ENCODE measurements at regions not wholly inside any gene's neighbourhood (a gene's known extent, or its start where the extent isn't known, plus 50 kb on each side); places are given as distances from the start of the nearest gene placed in this dataset.
"Not testable (repeated sequence)": the region's sequence is repeated elsewhere in the genome, so short reads cannot be mapped to it uniquely, and the experiment has no call there.

- H3K36me3 ChIP-seq (ENCODE audit: control insufficient read depth, insufficient read depth, low read length), result no peaks in the 10 kb centered on the region
- no peak overlapping the region for H3K4me3 ChIP-seq (replicated peaks; ENCODE audit: low read depth, low read length)
- no peak for DNase-seq (ENCODE audit: extremely low read depth, insufficient read length)
- TF ChIP-seq CTCF (IDR thresholded peaks at IDR 0.05; ENCODE audit: insufficient read depth, low read length, poor library complexity, severe bottlenecking), result no peak
- H3K27me3 ChIP-seq (replicated peaks; ENCODE audit: control insufficient read depth, insufficient read depth, low read length), result no peaks in the 10 kb centered on the region
These were observed 185.8 kb upstream of the FLRT2 start for GRCh38 chr14:85344171-85344570.

- no peaks in the 10 kb centered on the region for H3K36me3 ChIP-seq (ENCODE audit: control insufficient read depth, insufficient read depth, low read length)
- no peak overlapping the region for H3K4me3 ChIP-seq (replicated peaks; ENCODE audit: low read depth, low read length)
- no peak for DNase-seq (ENCODE audit: extremely low read depth, insufficient read length)
- no peaks in the 10 kb centered on the region for H3K27me3 ChIP-seq (replicated peaks; ENCODE audit: control insufficient read depth, insufficient read depth, low read length)
- no peak for TF ChIP-seq CTCF (IDR thresholded peaks at IDR 0.05; ENCODE audit: insufficient read depth, low read length, poor library complexity, severe bottlenecking)
These were observed 184.9 kb upstream of the FLRT2 start for GRCh38 chr14:85344847-85345570.

- no peaks in the 10 kb centered on the region for H3K27me3 ChIP-seq (replicated peaks; ENCODE audit: control insufficient read depth, insufficient read depth, low read length)
- no peak for DNase-seq (ENCODE audit: extremely low read depth, insufficient read length)
- no peak for TF ChIP-seq CTCF (IDR thresholded peaks at IDR 0.05; ENCODE audit: insufficient read depth, low read length, poor library complexity, severe bottlenecking)
- H3K36me3 ChIP-seq (ENCODE audit: control insufficient read depth, insufficient read depth, low read length), result no peaks in the 10 kb centered on the region
- no peak overlapping the region for H3K4me3 ChIP-seq (replicated peaks; ENCODE audit: low read depth, low read length)
These were observed 179.3 kb upstream of the FLRT2 start for GRCh38 chr14:85350667-85351066.

GRCh38 chr14:85352588-85352987 lies 177.4 kb upstream of the FLRT2 start:
- H3K27me3 ChIP-seq (replicated peaks; ENCODE audit: control insufficient read depth, insufficient read depth, low read length); DNase-seq (ENCODE audit: extremely low read depth, insufficient read length); H3K4me3 ChIP-seq (replicated peaks; ENCODE audit: low read depth, low read length): not testable (repeated sequence)

GRCh38 chr14:85357120-85357519 lies 172.8 kb upstream of the FLRT2 start:
- no peak for TF ChIP-seq CTCF (IDR thresholded peaks at IDR 0.05; ENCODE audit: insufficient read depth, low read length, poor library complexity, severe bottlenecking)

More at GRCh38 chr14:85352588-85352987, 177.4 kb upstream of the FLRT2 start:
- H3K36me3 ChIP-seq (ENCODE audit: control insufficient read depth, insufficient read depth, low read length), result not testable (repeated sequence)

GRCh38 chr14:85358136-85358785 lies 171.7 kb upstream of the FLRT2 start:
- H3K36me3 ChIP-seq (ENCODE audit: control insufficient read depth, insufficient read depth, low read length), result no peaks in the 10 kb centered on the region
- no peak for TF ChIP-seq CTCF (IDR thresholded peaks at IDR 0.05; ENCODE audit: insufficient read depth, low read length, poor library complexity, severe bottlenecking)
- no peak overlapping the region for H3K4me3 ChIP-seq (replicated peaks; ENCODE audit: low read depth, low read length)
- no peaks in the 10 kb centered on the region for H3K27me3 ChIP-seq (replicated peaks; ENCODE audit: control insufficient read depth, insufficient read depth, low read length)
- DNase-seq (ENCODE audit: extremely low read depth, insufficient read length), result no peak

More at GRCh38 chr14:85357120-85357519, 172.8 kb upstream of the FLRT2 start:
- H3K36me3 ChIP-seq (ENCODE audit: control insufficient read depth, insufficient read depth, low read length), result no peaks in the 10 kb centered on the region
- no peaks in the 10 kb centered on the region for H3K27me3 ChIP-seq (replicated peaks; ENCODE audit: control insufficient read depth, insufficient read depth, low read length)
- no peak overlapping the region for H3K4me3 ChIP-seq (replicated peaks; ENCODE audit: low read depth, low read length)
- no peak for DNase-seq (ENCODE audit: extremely low read depth, insufficient read length)
